ENCODE measurements at regions not wholly inside any gene's neighbourhood (a gene's known extent, or its start where the extent isn't known, plus 50 kb on each side); places are given as distances from the start of the nearest gene placed in this dataset.

GRCh38 chr12:76232013-76232412 lies 116.2 kb downstream of the BBS10 start:
- TF ChIP-seq, protein P1, sequence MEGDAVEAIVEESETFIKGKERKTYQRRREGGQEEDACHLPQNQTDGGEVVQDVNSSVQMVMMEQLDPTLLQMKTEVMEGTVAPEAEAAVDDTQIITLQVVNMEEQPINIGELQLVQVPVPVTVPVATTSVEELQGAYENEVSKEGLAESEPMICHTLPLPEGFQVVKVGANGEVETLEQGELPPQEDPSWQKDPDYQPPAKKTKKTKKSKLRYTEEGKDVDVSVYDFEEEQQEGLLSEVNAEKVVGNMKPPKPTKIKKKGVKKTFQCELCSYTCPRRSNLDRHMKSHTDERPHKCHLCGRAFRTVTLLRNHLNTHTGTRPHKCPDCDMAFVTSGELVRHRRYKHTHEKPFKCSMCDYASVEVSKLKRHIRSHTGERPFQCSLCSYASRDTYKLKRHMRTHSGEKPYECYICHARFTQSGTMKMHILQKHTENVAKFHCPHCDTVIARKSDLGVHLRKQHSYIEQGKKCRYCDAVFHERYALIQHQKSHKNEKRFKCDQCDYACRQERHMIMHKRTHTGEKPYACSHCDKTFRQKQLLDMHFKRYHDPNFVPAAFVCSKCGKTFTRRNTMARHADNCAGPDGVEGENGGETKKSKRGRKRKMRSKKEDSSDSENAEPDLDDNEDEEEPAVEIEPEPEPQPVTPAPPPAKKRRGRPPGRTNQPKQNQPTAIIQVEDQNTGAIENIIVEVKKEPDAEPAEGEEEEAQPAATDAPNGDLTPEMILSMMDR (IDR thresholded peaks at IDR 0.05; ENCODE audit: extremely low read depth, insufficient read depth, missing control alignments): no peak
- DNase-seq (ENCODE audit: low spot score): no peak
- in situ Hi-C loops (cut with MboI; ENCODE audit: low pct_unique_long_range_greater_than_20kb, low sequenced_read_pairs, unreplicated experiment): no loop called here

DNA sequence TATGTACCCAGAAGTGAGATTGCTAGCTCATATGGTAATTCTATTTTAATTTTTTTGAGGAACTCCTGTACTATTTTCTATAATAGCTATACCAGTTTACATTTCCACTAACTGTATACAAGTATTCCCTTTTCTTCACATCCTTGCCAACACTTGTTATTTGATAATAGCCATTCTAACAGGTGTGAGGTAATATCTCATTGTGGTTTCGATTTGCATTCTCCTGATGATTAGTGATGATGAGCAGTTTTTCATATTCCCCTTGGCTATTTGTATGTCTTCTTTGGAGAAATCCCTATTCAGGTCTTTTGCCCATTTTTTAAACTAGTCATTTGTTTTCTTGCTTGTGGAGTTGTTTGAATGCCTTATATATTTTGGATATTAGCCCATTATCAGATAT lies 121.3 kb downstream of the BBS10 start:
- TF ChIP-seq, protein P1 (IDR thresholded peaks at IDR 0.05; ENCODE audit: extremely low read depth, insufficient read depth, missing control alignments): no peak
- DNase-seq (ENCODE audit: low spot score): no peak
- in situ Hi-C loops (cut with MboI; ENCODE audit: low pct_unique_long_range_greater_than_20kb, low sequenced_read_pairs, unreplicated experiment): no loop called here

DNA sequence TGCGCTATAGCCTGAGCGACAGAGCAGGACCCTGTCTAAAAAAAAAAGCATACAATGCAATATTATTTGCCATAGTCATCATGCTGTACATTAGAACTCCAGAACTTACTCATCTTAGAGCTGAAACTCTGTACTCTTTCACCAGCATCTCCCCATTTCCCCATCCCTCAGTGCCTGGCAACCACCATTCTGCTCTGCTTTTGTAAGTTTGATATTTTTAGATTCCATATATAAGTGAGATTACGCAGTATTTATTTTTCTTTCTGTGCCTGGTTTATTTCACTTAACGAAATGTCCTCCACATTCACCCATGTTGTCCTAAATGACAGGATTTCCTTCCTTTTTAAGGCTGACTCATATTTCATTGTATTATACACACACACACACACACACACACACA lies 121.8 kb downstream of the BBS10 start:
- DNase-seq (ENCODE audit: low spot score): no peak
- TF ChIP-seq, protein P1 (IDR thresholded peaks at IDR 0.05; ENCODE audit: extremely low read depth, insufficient read depth, missing control alignments): no peak
- in situ Hi-C loops (cut with MboI; ENCODE audit: low pct_unique_long_range_greater_than_20kb, low sequenced_read_pairs, unreplicated experiment): no loop called here

- in situ Hi-C loops (cut with MboI; ENCODE audit: low pct_unique_long_range_greater_than_20kb, low sequenced_read_pairs, unreplicated experiment): no loop called here
- no peak for DNase-seq (ENCODE audit: low spot score)
- TF ChIP-seq, protein P1 (IDR thresholded peaks at IDR 0.05; ENCODE audit: extremely low read depth, insufficient read depth, missing control alignments): no peak
These were observed 124.3 kb downstream of the BBS10 start for GRCh38 chr12:76223869-76224268.

- no peak for DNase-seq (ENCODE audit: low spot score)
- in situ Hi-C loops (cut with MboI; ENCODE audit: low pct_unique_long_range_greater_than_20kb, low sequenced_read_pairs, unreplicated experiment): no loop called here
These were observed 127.2 kb downstream of the BBS10 start for GRCh38 chr12:76220980-76221379.

DNA sequence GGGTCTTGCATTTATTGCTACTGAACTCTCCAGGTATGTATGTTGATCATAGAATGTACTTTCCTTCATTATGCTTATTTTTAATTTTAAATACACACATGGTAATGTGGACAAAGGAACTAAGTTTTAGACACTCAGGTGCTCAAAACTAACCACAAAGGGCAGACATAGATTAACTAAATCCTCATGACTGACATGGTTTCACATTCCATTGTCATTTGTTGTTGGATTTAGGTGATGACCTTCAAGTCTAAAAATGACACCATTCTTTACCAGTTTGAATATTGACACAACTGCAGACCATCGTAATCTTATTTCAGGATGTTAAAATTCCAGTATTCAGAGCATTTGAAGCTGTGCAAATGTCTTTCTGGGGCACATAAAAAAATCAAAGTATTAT lies 128.4 kb downstream of the BBS10 start:
- TF ChIP-seq, protein P1 (IDR thresholded peaks at IDR 0.05; ENCODE audit: extremely low read depth, insufficient read depth, missing control alignments): no peak
- DNase-seq (ENCODE audit: low spot score): no peak
- in situ Hi-C loops (cut with MboI; ENCODE audit: low pct_unique_long_range_greater_than_20kb, low sequenced_read_pairs, unreplicated experiment): no loop called here

More at GRCh38 chr12:76220980-76221379, 127.2 kb downstream of the BBS10 start:
- TF ChIP-seq, protein P1 (IDR thresholded peaks at IDR 0.05; ENCODE audit: extremely low read depth, insufficient read depth, missing control alignments): no peak
